ENCODE measurements at regions not wholly inside any gene's neighbourhood (a gene's known extent, or its start where the extent isn't known, plus 50 kb on each side); places are given as distances from the start of the nearest gene placed in this dataset.
A peak's percentile ranks its signal among the peaks of the same experiment; 100 is the strongest.
"Not testable (repeated sequence)": the region's sequence is repeated elsewhere in the genome, so short reads cannot be mapped to it uniquely, and the experiment has no call there.

DNA sequence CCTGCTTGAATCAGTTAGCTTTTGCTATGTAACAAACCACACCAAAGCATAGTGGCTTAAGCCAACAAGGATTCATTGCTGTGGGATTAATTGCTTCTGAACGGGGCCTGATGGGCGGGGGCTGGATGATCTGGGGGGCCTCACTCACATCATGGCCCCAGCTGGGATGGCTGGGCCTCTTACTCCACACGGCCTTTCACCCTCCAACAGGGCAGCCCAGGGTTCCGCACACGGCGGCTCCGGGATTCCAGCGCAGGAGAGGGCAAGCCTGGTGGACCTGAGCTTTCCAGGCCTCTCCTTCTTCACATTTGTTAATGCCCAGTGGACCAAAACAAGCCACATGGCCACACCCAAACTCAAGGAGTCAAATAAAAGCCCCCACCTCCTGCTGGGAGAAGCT is 86.3 kb upstream of the PHLPP1 start:
- no peak for DNase-seq

GRCh38 chr18:62631173-62631572 is 84.2 kb upstream of the PHLPP1 start:
- no peak for DNase-seq

DNA sequence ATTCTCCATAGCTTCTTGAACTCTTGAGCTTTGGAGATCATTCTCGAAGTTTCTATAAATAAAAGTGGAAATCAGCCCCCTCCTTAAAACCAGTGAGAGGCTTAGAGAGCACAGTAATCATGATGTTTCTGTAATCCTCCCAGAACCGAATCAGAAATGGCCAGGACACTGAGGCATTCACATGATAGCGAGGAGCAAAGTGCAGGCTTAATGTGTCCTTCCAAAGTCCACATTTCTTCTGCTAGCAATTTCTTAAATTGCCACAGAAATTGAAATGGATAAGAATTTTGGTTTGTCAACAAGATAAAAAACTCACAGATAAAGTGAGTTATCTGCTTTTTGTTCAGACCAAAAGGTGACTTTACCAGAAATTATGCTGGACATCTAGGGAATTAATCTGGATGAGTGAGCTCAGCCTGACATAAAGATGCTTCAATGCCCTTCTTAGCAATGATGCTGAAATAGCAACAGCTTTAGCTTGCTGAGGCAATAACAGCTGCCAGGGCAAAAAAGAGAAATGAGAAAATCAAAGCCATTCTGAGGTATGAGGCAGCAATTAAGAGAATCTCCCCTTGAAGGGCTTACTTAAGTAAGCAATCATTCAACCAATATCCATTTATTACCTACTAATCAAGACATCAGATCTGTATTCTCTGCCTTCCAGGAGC is 82.4 kb upstream of the PHLPP1 start:
- no peak for DNase-seq

DNA sequence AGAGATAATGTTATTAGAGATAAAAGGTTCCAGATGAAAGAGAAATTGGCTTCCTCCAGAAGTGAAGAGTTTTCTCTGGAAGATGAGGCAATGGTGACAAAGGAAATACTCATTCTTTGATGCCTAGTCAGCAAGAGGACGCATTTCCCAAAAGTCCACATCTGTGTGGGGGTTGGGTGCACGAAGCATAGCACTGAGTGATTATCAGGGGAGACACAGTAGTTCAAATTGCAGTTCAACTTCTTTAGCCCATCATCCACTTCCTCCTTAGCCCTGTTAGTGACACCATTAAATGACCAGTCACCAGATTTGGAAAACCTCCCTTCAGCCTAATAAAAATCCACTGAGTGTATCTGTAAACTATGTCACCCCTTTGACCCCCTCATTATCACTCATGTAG is 80.9 kb upstream of the PHLPP1 start:
- no peak for DNase-seq

DNA sequence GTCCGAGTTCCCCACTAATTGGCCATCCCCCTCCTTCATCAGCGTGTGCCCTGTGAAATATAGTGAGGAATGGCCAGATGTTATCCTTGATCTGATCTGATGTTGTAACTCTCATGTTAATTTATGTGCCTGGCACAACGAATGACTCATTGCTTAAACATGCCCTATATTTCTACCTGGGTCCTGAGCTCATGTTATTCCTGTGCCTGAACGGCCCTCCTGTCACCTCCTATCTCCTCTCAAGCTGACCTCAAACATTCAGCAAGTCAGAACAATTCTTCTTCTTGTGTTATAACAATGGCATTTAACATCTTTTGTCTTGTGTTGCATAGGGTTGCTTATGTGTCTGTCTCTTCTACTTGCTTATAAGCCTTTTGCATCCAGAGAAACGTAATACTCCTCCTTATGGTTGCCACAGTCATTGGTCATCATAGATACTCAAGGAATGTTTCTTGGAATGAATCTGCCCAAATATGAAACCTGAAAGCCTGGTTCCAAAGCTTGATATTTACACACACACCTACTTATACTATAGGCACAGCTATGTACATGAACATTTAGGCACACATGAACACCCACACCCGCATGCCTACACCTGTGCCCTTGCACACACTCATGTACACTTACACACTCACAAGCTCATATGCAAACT is 80.2 kb upstream of the PHLPP1 start:
- no peak for DNase-seq

GRCh38 chr18:62637403-62637802 is 77.9 kb upstream of the PHLPP1 start:
- no peak for DNase-seq

GRCh38 chr18:62637807-62638687 is 77.3 kb upstream of the PHLPP1 start:
- DNase-seq: peak; percentile 81

GRCh38 chr18:62643181-62643580 is 72.2 kb upstream of the PHLPP1 start:
- no peak for DNase-seq

- no peak for DNase-seq
These were observed 70.6 kb upstream of the PHLPP1 start for GRCh38 chr18:62644773-62645172.

DNA sequence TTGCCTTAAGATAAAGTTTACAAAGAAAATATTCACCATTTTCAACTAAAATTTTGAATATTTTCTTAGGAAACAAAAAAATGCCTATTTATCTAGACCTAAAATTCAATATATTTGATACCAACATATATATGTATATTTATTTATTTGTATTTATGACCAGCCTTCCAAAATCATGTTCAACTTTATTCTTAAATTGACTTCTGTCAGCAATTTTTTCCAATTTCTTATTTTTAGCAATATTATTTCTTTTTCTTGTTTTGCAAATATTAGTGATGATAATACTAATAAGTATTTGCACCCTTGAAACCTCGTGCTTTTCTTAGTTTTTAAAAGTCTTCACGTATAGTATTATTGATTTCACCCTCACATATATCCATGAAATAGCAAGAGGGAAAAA is 68.2 kb upstream of the PHLPP1 start:
- DNase-seq: no peak

- no peak for DNase-seq
These were observed 67.2 kb upstream of the PHLPP1 start for GRCh38 chr18:62648045-62648678.

GRCh38 chr18:62651276-62652056 is 63.9 kb upstream of the PHLPP1 start:
- no peak for DNase-seq

GRCh38 chr18:62652057-62652629 is 63.2 kb upstream of the PHLPP1 start:
- DNase-seq: not testable (repeated sequence)

DNA sequence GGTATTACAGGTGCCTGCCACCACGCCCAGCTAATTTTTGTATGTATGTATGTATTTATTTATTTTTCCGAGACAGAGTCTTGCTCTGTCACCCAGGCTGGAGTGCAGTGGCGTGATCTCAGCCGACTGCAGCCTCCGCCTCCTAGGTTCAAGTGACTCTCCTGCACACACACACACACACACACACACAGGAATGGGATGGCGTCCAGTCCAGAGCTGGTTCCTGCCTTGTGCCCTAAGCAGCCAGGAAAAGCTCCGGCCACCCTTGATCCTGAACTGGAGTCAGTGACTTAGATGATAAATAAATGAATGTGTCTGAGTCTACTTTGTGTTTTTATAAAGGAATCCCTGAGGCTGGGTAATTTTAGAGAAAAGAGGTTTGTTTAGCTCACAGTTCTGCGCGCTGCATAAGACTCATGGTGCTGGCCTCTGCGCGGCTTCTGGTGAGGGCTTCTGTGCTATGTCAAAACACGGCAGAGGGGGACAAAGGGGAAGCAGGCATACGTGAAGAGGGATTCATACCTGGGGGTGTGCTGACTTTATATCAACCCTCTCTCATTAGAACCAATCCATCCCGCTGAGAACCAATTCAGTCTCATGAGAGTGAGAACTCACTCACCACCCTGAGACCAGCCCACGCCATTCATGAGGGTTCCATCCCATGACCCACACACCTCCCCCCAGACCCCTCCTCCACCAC is 59.7 kb upstream of the PHLPP1 start:
- no peak for DNase-seq

GRCh38 chr18:62658028-62658427 is 57.3 kb upstream of the PHLPP1 start:
- DNase-seq: no peak

DNA sequence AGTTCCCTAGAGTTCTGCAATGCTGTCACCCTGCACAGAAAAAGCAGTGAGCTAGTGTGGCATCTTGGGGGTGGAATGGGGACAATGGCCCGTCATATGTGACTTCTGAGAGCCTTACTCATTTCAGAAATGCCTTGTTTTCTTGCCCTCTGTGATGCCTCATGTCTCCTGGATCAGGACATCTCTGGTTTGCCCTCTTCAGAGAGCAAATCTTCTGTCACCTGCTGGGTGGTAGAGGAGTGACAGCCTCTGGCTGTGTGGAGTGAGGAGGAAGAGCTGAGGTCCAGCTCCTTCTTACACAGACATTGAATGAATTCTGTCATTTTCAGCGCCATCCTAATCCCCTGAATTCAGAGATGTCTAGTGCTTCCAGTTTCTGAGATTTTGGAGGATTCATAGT is 55.6 kb upstream of the PHLPP1 start:
- DNase-seq: no peak

DNA sequence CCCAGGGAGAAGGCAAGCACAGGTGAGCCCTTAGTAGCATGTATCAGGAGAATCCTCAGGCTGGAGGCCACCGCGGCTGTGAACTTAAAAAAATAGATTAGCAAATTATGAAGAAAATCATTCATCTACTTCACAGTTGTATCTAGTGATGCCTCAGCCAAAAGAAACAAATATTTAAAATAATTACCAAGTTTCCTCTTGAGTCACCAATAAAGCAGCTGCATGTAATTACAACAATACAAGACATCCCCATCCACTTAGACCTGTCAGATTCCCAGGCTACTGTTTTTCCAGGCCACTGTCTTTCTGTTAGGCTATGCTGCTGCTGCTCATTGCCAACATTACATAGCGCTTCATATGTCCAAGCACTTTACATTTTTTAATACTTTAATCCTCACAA is 54.6 kb upstream of the PHLPP1 start:
- DNase-seq: no peak

DNA sequence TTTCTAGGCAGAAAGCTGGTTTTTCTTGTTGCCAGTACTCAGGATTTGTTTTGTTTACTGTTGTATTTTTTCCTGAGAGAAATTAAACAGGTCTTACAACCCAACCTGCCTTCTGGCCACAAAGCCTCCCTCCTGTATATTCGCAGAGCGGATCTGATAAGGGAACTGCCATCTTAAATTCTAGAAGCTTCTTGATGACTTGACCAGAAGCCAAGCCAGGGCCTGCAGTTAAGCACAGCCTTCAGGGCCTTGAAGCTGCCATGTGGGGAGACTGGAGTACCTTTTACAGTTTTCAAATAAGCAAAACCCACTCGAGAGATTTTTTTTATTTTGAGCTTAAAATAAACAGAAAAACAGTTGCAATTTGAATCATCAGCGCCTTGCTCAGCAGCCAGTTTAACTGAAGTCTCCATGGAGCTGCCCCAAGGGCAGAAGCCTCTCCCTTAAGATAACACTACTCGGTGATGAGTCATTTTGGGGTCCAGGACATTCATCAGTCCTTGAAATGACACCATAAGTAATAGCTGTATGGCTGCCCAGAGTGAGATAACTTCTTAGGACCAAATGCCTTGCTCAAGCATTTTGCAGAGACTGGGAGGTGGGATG is 51.5 kb upstream of the PHLPP1 start:
- DNase-seq: no peak

- DNase-seq: no peak
These were observed 50.9 kb upstream of the PHLPP1 start for GRCh38 chr18:62664414-62664813.

DNA sequence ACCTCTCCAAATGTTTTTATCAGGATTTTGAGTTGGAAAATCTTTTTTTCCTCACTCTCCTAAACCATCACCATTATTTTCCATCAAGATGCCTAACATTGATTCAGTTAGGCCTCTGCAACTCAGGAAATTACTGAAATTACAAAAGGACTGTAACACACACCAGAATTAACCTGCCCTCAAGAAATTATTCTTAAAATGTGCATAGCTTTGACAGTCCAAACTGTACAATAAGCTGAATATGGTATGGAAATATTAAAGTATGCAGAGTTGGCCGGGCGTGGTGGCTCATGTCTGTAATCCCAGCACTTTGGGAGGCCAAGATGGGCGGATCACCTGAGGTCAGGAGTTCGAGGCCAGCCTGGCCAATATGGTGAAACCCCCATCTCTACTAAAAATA is 50.2 kb upstream of the PHLPP1 start:
- DNase-seq: no peak
